AG20443 (cell line): ENCODE measurements at regions not wholly inside any gene's neighbourhood (a gene's known extent, or its start where the extent isn't known, plus 50 kb on each side); places are given as distances from the start of the nearest gene placed in this dataset.

Experiments used
- DNase-seq: peaks from one replicate; pipeline ENCODE4 v3.0.0; 2012; ENCODE audit warnings: low spot score, mixed read lengths

DNA sequence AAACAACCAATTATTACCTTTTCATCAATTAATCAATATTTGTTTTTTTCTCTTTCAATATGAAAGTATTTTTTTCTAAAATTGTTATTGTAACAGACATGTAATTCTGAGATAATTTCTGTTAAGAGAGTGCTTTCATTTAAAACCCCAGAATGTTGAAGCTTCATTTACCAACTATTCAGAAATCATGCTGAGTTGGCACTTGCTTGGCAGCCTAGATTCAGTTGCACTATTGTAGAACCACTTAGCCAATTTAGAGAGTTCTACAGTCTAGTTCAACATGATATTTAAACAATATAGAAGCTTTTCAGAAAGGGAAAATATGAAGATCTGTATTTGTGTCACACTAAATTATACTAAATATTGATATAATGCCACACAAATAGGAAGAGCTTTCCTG lies 56.1 kb upstream of the NKAIN2 start:
- DNase-seq = no peak

DNA sequence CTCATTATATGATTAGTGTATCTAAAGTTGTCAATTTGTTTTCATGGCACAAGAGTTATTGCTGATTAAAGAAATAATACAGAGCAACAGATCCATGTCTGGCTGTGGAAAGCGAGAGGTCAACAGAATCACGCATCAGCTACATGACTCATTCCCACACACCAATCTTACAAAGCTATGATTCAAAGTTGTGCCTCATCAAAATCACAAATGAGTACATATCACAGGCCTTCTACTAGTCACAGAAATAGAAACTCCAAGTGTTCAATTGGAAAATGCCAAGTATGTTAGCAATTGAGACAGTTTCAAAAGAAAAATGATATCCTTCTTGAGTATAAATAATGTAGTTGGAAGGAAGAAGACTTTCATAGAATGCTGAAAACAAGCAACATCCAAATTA lies 57.8 kb upstream of the NKAIN2 start:
- peak; percentile 20 for DNase-seq

DNA sequence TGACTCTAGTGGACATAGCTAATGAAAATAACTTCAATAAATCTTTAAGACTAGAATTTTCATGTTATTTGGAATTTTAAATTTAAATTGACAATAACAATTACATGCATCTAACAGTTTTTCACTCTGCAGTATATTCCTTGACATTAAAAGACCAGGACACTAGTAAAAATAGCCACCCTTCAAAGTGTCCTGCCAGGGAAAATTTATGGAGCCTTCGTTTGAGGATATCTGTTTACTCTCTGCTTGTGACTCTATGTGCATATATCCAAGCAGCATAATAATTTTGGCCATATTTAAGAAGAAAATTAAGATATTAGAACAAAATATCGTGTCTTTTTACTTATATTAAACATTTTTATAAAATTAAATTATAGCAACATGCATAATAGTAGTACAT lies 58.8 kb upstream of the NKAIN2 start:
- DNase-seq = no peak

DNA sequence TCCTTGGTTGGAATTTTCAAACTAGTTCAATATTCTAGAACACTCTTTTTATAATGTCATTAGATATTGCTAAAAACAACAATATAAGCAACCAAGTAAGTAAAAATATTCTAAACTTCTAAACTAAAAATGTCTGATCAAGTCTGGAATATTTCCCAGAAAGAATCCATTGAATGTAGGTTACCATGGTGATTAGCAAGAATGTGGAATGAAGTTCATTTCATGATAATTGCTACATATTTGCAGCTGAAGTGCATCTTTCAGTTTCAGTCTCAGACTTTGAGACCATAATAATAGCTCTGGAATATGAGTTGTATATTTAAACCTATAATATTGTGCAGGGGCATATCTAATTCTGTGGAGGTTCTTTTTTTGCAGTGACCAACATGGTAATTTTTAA lies 61.0 kb upstream of the NKAIN2 start:
- DNase-seq = no peak

DNA sequence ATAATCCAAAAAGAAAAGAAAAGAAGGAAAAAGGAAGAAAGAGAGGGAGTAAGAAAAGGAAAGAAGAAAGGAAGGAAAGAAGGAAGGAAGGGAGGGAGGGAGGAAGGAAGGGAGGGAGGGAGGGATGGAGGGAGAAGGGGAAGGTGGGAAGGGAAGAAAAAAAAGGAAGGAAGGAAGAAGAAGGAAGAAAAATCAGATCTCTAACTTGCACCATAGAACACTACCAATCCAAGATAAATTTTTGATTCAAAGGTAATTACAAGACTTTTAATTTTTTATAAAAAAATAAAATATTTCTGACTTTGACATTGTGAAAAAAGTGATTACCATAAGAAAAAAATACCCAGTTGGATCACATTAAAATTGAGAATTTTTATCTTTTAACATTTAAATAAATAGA lies 70.5 kb upstream of the NKAIN2 start:
- no peak for DNase-seq

DNA sequence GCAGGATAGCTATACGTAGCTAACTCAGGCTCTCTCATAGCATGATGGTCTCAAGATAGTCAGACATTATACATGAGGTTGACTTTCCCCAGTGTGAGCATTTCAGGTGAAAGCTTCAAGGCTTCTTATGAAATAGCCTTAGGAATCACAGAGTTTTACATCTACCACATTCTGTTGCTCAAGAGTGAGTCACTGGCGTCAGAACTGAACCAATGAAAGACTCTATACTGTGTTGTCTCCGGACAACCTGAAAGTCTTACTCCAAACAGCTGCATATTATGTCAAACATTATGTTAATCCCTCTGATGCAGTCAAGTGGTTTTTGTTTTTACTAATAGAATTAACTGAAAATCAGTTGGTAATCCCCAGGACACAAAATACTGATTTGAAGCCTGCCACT lies 79.8 kb upstream of the TRDN start:
- DNase-seq = no peak

DNA sequence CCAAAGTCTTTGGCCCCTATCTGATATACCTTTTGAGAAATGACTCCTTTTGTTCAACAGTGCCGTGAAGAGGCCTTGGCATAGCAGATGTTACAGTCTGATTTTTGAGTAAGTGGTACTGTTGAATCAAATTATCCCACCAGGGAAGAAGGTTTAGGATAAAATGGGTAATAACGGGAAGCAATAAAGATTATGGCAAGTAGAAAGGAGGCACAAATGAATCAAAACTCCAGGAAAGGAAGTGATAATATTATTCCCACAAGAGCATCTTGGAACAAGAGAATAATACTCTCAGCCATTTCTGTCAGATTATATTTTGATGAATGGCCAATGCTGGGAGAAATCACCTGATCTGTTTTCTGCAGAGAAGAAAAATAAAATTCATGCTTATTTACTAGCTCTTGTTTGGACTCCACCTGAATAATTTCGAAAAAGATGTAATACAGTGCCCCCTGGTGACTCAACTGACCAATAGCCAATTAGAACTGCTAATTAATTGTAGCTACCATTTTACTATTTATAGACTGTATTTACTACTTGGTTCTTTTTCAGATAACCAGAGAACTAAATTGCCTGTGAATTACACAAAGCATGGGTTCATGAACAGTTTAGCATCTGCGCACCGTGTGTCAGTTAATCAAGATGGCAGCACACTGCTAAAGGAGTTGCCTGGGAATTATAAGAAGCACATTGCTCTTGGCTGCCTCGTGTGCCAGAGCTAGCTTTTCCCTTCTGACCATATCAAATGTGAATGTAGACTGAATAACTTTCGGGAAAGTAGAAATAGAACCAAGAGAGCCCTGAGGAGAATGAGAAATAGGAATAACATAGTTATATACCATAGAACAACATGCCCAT lies 78.5 kb upstream of the TRDN start:
- peak; percentile 23 for DNase-seq

DNA sequence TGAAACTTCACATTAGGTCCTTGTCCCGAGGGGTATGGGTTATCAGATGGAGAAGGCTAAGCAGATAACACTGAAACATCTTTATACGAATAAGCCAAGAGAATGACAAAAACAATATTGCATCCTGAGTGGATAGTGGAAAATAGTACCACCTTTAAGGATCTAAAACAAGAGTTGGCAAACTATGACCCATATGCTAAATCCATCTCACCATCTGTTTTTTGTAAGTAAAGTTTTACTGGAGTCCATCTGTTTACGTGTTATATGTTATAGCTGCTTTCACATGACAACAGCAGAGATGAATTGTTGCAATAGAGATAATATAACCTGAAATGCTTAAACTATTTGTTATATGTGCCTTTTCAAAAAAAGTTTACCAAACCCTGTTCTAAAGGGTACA lies 76.1 kb upstream of the TRDN start:
- no peak for DNase-seq

DNA sequence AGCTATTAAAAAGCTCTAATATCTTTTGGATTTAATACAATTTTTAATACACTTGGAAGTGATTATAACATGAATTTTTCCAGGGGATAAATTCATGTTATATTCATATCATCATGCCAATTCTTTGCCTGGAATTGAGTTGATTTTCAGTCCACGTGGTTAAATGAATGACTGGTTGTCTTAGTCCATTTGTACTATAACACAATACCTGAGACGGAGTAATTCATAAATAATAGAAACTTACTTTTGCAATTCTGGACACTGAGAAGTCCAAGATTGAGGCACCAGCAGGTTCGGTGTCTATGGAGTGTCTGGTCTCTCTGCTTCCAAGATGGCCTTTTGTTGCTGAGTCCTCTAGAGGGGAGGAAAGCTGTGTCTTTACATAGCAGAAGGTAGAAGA lies 66.2 kb upstream of the TRDN start:
- no peak for DNase-seq

DNA sequence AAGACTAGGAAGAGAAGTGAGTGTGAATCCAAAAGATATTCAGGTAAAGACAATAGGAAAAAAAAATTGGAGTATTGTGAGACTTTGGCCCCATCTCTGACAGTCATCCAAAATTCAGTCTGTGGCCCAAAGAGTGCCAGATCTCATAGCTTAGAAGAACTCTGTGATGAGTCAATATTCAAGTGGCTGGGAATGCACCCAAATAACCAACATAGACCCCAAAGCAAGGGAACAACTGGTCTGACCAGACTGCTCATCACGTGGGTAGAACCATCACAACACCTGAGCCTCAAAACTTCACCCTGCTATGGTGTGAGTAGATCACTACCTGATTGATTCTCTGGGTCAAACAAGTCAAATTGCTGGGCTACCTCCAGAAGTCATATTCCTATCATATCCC lies 51.1 kb upstream of the TRDN start:
- no peak for DNase-seq
